DMS53 treated with DMSO at 0.1 percent for 48 hours (cell line): ENCODE measurements at regions not wholly inside any gene's neighbourhood (a gene's known extent, or its start where the extent isn't known, plus 50 kb on each side); places are given as distances from the start of the nearest gene placed in this dataset.

Experiments used
- DNase-seq: peaks from one replicate; lab custom pipeline; 2025; ENCODE audit not compliant: unreplicated experiment; lab: John Stamatoyannopoulos, UW

- DNase-seq, result no peak
Observed at GRCh38 chr13:39967199-39967959, 311.9 kb downstream of the COG6 start.

- no peak for DNase-seq
Observed at GRCh38 chr13:39968646-39969475, 313.4 kb downstream of the COG6 start.

DNA sequence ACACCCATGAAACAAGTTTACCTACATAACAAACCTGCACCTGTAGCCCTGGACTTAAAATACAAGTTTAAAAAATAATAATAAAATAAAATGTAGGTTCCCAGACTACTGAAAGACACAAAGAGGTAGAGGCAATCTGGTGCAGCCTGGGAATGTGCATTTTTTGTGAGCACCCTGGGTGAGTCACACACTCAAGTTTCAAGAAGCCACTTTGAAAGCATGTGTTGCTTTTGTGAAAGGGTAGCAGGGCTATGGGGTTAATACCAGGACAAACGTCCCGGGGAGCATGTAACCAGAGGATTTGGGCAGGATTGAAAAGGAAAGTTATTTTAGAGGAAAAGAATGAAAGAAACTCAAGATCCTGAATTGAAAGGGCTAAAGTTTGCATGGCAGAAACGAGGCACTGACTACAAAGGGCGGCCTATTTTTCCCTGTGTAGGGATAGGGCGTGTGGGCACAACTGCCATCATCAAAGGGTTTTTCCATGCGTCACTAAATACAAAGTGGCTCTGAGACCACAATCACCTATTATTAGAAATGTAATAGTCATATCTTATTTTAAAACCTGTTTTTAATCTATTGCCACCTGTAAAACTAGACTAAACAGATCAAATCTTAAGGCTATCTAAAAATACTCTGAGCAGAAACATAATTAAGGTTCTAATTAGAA, 314.9 kb downstream of the COG6 start:
- DNase-seq, result peak; percentile 1

DNA sequence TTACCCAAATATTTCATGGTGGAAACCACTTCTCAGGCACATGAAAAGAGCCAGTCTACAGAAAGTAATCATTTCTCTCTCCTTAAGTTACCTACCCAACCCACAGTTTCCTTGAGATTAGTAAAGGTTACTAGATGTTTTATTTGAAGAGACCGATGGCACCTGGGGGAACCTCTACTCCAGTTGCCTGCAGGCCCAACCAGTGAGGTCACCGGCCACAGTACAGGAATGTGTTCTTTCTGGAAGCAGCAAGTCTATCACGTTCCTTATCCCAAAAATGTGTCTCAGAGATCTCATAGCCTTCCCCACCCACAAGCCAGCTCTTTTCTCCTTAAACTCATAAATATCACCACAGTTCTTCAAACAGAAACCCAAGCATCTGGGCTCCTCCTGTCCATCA, 316.1 kb downstream of the COG6 start:
- DNase-seq, result no peak

DNA sequence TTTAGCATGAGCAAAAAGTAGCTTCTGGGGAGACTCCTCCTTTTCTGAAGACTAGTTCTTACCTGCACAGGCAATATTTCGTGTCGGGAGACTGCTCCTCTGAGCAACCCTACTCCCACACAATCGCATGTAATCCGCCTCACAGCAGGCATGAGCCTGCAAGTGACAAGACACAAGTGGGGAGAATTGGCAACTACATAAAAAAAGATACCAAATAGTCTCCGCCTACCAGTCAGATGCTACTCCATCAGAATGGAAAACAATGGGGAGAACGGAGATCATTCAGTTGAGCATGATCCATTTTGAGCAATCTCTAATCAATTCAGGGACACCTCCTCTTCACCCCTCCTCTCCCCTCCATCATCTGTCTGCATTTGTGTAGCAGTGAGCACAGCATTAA, 321.0 kb downstream of the COG6 start:
- no peak for DNase-seq

- no peak for DNase-seq
Observed at GRCh38 chr13:39981056-39981455, 325.6 kb downstream of the COG6 start.

DNA sequence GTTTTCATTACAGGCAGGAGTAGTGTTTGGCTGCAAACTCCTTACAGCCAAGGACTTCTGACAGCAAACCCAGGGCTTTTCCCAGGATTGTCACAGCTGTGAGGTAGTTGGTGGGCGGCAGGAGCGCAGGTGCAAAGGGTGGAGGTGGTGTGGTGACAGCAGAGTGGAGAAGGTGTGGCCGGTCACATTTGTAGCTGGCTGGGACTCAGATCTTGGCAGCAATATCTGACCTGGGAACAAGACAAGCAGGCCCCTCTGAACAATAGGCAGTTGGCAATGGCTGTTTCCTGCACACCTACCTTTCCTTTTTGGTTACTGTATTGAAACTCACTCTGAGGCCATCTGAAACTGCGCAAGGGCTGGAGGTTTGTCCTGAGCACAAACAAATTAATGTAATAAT, 327.3 kb downstream of the COG6 start:
- no peak for DNase-seq

DNA sequence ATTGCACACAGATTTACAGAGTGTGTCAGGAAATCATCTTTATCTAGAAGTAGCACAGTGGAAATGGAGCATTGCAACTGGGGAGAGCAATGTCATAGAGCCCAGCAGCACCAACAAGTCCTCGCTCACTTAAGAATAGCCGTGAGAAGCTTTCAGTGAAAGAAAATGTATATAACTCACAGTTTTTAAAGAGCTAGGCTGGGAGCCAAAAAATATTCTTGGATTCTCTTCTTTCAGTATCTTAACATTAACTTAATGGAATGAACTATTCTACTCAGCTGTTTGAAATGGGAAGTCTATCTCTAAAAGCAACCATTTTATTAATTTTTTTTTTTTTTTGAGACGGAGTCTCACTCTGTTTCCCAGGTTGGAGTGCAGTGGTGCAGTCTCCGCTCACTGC, 329.6 kb downstream of the COG6 start:
- DNase-seq, result no peak

DNA sequence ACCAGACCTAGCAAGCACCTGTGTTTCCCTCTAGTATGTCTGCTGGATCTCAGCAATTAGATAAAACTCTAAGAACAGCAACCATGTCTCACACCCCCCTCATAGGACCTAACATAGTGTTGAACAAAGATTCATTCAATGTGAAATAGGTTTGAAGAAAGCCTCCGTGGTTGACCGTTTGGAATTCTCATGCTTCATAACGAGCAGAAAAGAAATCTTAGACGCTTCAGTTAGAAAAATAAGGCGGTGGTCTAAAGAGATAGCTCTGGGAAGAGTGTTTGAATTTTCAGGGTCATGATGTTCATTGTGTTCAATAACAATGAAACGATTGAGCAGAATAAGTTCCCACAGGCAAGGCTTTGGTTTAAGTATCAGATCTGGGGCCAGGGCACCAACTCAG, 332.9 kb downstream of the COG6 start:
- DNase-seq, result no peak

- no peak for DNase-seq
Observed at GRCh38 chr13:39998166-39998565, 342.7 kb downstream of the COG6 start.

GRCh38 chr13:40002016-40002415, 346.6 kb downstream of the COG6 start:
- no peak for DNase-seq

DNA sequence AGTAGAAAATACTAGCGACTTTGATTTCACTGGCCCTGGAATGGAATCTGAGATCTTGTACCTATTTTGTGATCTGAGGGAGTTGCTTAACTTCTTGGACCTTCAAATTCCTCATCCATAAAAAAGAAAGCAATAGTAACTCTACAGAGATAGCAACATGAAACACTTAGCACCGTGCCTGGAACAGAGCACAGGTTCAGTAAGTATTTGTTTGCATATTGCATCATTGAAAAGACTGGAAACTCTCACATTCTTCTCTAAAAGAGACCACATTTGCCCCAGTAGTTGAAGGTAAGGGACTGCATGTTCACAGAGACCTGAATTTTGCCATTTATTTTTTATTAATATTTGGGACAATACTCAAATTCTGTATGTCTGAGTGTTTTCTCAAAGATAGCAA, 358.1 kb downstream of the COG6 start:
- no peak for DNase-seq

DNA sequence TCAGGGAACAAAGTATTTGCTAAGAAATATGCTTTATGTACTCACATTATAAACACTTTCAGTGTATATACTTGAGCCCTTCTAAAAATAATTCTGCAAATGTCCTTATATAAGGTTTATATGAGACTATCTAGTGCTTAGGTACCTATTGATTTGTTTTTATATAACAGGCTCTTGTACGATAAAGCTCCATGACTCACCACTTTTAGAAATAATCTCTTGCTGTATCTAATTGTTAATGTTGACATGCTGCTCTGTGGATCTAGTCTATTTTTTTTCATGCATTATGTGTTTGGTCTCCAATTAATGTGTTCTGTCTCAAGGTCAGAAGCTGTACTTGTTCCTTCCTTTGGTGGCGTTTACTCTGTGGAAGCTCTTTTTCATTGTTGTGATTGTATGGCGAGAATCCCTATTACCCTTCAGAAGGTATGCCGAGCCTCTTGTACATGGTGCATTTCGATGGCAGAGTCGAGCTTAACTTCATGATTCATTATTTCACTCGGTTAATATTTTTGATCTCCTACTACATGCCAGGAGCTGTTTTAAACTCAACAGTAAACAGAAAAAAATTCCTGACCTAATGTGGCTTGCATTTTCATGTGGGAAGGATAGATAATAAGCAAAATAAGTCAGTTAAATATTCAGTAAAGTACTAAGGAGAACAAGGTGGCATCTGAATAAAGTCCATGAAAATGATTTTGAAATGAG, 361.6 kb downstream of the COG6 start:
- DNase-seq, result no peak

- DNase-seq, result no peak
Observed at GRCh38 chr13:40017662-40018262, 362.3 kb downstream of the COG6 start.

- DNase-seq, result no peak
Observed at GRCh38 chr13:40023595-40024203, 368.2 kb downstream of the COG6 start.

GRCh38 chr13:40024204-40024966, 368.9 kb downstream of the COG6 start:
- no peak for DNase-seq

DNA sequence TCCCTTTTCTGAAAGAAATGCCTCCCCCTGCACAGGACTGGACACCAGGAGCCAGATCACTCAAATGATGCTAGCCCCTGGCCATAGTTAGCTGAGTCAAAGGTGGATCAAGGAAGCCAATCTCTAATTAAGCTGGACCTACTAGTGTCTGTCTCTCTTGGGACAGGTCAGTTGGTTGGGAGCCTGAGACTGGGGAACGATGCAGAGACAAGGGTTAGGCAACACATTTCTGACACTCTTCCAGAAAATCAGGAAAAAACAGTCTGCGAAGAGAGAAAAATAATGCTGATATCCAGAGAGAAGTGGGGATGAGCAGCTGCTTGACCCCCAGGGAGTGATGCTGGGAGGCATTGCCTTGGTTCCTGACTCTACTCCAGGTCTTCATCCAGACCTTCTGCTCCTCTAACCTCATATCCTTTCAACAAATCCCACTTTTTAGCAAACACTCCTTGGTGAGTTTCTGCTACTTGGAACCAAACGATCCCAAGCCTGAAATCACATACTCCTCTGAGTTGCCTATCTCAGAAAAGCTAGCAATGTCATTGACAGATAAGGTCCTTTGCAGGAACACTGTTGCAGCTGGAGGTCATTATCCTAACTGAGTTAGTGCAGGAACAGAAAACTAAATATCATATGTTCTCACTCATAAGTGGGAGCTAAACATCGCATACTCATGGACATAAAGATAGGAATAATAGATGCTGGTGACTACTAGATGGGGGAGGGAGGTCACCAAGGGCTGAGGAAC, 369.7 kb downstream of the COG6 start:
- DNase-seq, result no peak

- no peak for DNase-seq
Observed at GRCh38 chr13:40026174-40026585, 370.7 kb downstream of the COG6 start.

- DNase-seq, result no peak
Observed at GRCh38 chr13:40026741-40027140, 371.3 kb downstream of the COG6 start.
